Ishikawa (cell line): ENCODE measurements at regions not wholly inside any gene's neighbourhood (a gene's known extent, or its start where the extent isn't known, plus 50 kb on each side); places are given as distances from the start of the nearest gene placed in this dataset.

Experiments
- CEBPB ChIP-seq: IDR thresholded peaks from 2 replicates; pipeline ENCODE4 v1.6.1; 2012
- CREB1 ChIP-seq: IDR thresholded peaks from 2 replicates; pipeline ENCODE4 v1.6.1; 2012; ENCODE audit warnings: low read depth
- EGR1 ChIP-seq: IDR thresholded peaks from 2 replicates; pipeline ENCODE4 v1.6.1; 2012
- EP300 ChIP-seq: IDR thresholded peaks from 2 replicates; pipeline ENCODE4 v1.6.1; 2012; ENCODE audit warnings: borderline replicate concordance
- FOXM1 ChIP-seq: IDR thresholded peaks from 2 replicates; pipeline ENCODE4 v1.6.1; 2012; ENCODE audit warnings: low read depth, borderline replicate concordance
- NFIC ChIP-seq: IDR thresholded peaks from 2 replicates; pipeline ENCODE4 v1.6.1; 2012
- RAD21 ChIP-seq: IDR thresholded peaks from 2 replicates; pipeline ENCODE4 v1.6.1; 2012; ENCODE audit warnings: low read depth
- TAF1 ChIP-seq: IDR thresholded peaks from 2 replicates; pipeline ENCODE4 v1.6.1; 2012; ENCODE audit warnings: low read depth, mild to moderate bottlenecking
- TCF12 ChIP-seq: IDR thresholded peaks from 2 replicates; pipeline ENCODE4 v1.6.1; 2012; ENCODE audit warnings: low read depth
- TEAD4 ChIP-seq: IDR thresholded peaks from 2 replicates; pipeline ENCODE4 v1.6.1; 2012
- YY1 ChIP-seq: IDR thresholded peaks from 2 replicates; pipeline ENCODE4 v1.6.1; 2012; ENCODE audit warnings: low read depth
- ZBTB7A ChIP-seq: IDR thresholded peaks from 2 replicates; pipeline ENCODE4 v1.6.1; 2012; ENCODE audit warnings: low read depth
- TF ChIP-seq, protein P1 (sequence below): IDR thresholded peaks from 2 replicates; pipeline ENCODE4 v1.6.1; 2012
- TF ChIP-seq, protein P2 (sequence below): IDR thresholded peaks from 2 replicates; pipeline ENCODE4 v1.6.1; 2012
- TF ChIP-seq, protein P3 (sequence below): IDR thresholded peaks from 2 replicates; pipeline ENCODE4 v1.6.1; 2012; ENCODE audit warnings: low read depth, mild to moderate bottlenecking

DNA sequence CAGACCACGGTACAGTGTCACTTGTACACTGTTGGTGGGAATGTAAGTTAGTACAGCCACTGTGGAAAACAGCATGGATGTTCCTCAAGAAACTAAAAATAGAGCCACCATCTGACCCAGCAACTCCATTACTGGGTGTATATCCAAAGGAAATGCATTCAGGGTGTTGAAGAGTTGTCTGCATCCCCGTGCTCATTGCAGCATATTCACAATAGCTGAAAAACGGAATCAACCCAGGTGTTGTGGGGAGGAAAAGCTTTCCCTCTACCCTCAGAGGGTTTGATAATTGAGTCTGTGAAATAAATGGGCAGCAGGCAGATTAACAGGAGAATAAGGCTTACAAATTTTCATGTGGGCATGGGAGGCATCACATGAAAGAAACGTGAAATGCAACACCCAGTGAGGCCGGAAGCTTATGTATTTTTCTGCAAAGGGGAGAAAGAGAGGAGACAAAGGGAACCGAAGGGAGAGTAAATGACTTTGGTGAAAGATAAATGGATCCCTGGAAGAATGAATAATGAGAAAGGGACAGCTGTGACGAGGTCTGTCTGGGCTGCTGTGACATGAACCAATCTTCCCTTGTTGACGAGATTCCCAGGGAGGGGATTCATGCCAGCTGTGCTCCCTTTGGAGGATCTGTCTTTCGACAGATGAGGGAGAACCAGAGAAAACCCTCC, 106.2 kb downstream of the KCNJ12 start:
- no peak for TF ChIP-seq TEAD4
- TF ChIP-seq TCF12: no peak
- no peak for TF ChIP-seq CREB1
- TF ChIP-seq ZBTB7A: no peak
- TF ChIP-seq, protein P1, sequence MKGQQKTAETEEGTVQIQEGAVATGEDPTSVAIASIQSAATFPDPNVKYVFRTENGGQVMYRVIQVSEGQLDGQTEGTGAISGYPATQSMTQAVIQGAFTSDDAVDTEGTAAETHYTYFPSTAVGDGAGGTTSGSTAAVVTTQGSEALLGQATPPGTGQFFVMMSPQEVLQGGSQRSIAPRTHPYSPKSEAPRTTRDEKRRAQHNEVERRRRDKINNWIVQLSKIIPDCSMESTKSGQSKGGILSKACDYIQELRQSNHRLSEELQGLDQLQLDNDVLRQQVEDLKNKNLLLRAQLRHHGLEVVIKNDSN: no peak
- TF ChIP-seq YY1: no peak
- no peak for TF ChIP-seq EGR1

DNA sequence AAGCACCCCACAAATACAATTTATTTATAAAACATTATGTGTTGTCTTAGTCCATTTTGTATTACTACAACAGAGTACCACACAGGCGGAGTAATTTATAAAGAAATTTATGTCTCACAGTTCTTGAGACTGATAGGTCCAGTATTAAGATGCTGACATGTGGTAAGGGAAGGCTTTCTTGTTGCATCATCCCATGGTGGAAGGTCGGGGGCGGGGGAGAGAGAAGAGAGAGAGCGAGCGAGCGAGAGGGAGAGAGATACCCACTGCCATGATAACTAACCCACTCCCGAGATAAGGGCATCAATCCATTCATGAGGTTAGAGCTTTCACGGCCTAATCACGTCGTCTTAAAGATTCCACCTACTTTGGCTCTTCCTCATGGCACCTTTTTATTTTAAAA, 117.8 kb downstream of the KCNJ12 start:
- TF ChIP-seq CEBPB (no peak), EP300 (no peak), YY1 (no peak), RAD21 (no peak), TCF12 (no peak), TAF1 (no peak), TEAD4 (no peak), ZBTB7A (no peak), NFIC (no peak), EGR1 (no peak), FOXM1 (no peak), CREB1 (no peak)
- TF ChIP-seq, protein P2, sequence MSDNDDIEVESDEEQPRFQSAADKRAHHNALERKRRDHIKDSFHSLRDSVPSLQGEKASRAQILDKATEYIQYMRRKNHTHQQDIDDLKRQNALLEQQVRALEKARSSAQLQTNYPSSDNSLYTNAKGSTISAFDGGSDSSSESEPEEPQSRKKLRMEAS: no peak
- TF ChIP-seq, protein P3, sequence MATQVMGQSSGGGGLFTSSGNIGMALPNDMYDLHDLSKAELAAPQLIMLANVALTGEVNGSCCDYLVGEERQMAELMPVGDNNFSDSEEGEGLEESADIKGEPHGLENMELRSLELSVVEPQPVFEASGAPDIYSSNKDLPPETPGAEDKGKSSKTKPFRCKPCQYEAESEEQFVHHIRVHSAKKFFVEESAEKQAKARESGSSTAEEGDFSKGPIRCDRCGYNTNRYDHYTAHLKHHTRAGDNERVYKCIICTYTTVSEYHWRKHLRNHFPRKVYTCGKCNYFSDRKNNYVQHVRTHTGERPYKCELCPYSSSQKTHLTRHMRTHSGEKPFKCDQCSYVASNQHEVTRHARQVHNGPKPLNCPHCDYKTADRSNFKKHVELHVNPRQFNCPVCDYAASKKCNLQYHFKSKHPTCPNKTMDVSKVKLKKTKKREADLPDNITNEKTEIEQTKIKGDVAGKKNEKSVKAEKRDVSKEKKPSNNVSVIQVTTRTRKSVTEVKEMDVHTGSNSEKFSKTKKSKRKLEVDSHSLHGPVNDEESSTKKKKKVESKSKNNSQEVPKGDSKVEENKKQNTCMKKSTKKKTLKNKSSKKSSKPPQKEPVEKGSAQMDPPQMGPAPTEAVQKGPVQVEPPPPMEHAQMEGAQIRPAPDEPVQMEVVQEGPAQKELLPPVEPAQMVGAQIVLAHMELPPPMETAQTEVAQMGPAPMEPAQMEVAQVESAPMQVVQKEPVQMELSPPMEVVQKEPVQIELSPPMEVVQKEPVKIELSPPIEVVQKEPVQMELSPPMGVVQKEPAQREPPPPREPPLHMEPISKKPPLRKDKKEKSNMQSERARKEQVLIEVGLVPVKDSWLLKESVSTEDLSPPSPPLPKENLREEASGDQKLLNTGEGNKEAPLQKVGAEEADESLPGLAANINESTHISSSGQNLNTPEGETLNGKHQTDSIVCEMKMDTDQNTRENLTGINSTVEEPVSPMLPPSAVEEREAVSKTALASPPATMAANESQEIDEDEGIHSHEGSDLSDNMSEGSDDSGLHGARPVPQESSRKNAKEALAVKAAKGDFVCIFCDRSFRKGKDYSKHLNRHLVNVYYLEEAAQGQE: no peak
- TF ChIP-seq, protein P1: no peak

DNA sequence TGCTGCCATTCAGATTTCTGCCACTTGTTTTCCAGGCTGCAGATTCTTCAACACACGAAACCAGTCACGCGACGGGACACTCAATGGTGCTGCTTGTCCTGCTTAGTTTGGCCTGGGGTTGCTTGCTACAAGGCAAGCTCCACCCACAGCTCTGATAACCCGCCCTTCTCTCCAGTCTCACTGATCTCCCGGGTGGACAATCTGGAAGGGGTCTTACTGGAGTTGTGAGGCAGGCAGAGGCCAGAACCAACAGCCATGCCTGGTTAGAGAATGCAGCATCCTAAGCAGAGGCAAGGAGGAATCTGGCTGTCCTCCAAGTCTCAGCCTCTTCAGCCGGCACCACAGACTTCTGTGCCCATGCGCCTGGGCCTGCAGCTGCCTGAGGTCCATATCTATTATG, 119.1 kb downstream of the KCNJ12 start:
- TF ChIP-seq, protein P1: no peak
- TF ChIP-seq EGR1 (no peak), TCF12 (no peak), YY1 (no peak), EP300 (no peak), NFIC (no peak), TAF1 (no peak), CREB1 (no peak), CEBPB (no peak), RAD21 (no peak), FOXM1 (no peak)
- TF ChIP-seq, protein P3: no peak
- TF ChIP-seq, protein P2: no peak

DNA sequence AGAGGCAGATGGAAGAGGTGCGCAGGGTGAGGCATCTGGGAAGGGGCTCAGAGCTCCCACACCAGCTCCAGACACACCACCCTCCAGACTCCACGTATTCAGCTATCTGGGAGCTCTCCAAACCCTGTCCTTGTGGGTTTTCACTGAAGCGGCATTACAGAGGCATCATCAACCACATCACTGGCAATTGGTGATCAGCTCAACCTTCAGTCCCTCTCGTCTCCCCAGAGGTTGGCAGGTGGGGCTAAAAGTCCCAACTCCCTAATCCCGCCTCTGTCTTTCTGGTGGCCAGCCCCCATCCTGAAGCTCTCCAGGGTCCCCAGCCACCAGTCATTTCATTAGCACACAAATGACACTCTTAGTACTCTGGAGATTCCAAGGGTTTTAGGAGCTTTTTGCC, 123.9 kb downstream of the KCNJ12 start:
- TF ChIP-seq TEAD4 (no peak), EGR1 (no peak), CREB1 (no peak), TAF1 (no peak), RAD21 (no peak), NFIC (no peak)
- TF ChIP-seq, protein P1: no peak
- TF ChIP-seq, protein P3: no peak
- TF ChIP-seq, protein P2: no peak
